ENCODE measurements at regions not wholly inside any gene's neighbourhood (a gene's known extent, or its start where the extent isn't known, plus 50 kb on each side); places are given as distances from the start of the nearest gene placed in this dataset.

- no peak for TF ChIP-seq CTCF (IDR thresholded peaks at IDR 0.05)
- TF ChIP-seq POLR2A (IDR thresholded peaks at IDR 0.05): no peak
These were observed 1374.9 kb downstream of the BRD1 start for GRCh38 chr22:48452766-48453165.

Data from tibial nerve (tissue), 3 donors.